ENCODE measurements at regions not wholly inside any gene's neighbourhood (a gene's known extent, or its start where the extent isn't known, plus 50 kb on each side); places are given as distances from the start of the nearest gene placed in this dataset.

- WGBS: 81% methylated on average over 7 of the region's 7 CpGs
- peaks cover 5 to 32% of the 10 kb centered on the region in 2 donors for H3K4me1 ChIP-seq (ENCODE audit: control insufficient read depth in 2 of 2, insufficient read depth in 2 of 2, low read length in 2 of 2)
- peaks cover 0 to 7% of the 10 kb centered on the region in 2 donors for H3K9me3 ChIP-seq (ENCODE audit: control insufficient read depth in 2 of 2, insufficient read depth in 1 of 2, low read length in 1 of 2)
- no peak overlapping the region for H3K27ac ChIP-seq (ENCODE audit: low read depth in 1 of 2, low read length in 1 of 2)
- H3K27me3 ChIP-seq (ENCODE audit: control insufficient read depth in 2 of 2, insufficient read depth in 1 of 2, low read length in 1 of 2): no peaks in the 10 kb centered on the region
- H3K36me3 ChIP-seq (ENCODE audit: control insufficient read depth in 2 of 2, insufficient read depth in 2 of 2, low read length in 1 of 2): no peaks in the 10 kb centered on the region
- no peak overlapping the region for H3K4me3 ChIP-seq (ENCODE audit: low read length in 2 of 2)
- DNase-seq (ENCODE audit: low read depth in 6 of 9, low spot score in 9 of 9): no peak
Observed at GRCh38 chr14:65226824-65227604, 124.7 kb upstream of the MAX start.

- WGBS: 94% methylated on average over 2 of the region's 2 CpGs
- H3K4me1 ChIP-seq (ENCODE audit: control insufficient read depth in 2 of 2, insufficient read depth in 2 of 2, low read length in 2 of 2): peaks cover 5 to 23% of the 10 kb centered on the region in 2 donors
Observed at GRCh38 chr14:65228436-65228835, 126.1 kb upstream of the MAX start.

DNA sequence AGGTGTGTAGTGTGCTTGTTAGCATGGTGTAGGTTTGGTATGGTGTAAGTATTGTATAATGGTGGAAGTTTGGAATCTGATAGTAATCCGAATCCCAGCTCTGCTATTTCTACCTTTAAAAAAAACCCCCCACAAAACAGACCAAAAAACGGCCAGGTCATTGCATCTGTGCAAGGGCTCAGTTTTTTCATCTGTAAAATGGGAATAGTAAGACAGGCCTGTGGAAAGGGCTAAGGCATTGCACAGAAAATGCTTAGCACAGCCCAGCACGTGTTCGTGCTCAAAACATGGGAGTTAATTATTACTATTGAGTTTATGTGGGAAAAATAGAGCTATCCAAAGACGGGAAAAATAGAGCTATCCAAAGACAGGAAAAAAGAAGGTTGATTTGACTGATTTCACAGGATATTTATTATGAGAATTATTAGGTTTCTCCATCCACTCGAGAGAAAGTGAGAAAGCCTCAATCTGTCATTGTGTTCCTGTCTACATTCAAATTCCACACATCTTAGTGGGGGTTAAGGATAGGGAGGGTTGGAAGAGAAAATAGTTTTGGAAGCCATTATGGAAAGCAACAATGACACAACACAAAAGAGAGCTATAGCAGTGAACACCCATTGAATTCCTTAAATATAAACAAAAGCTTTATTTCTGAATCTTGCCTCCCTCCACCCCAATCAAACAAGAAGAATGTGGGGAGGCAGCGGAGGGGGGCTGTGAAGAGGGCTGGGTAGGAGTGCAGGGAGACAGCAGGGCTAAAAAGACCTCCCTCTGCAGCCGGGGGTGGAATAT, 126.8 kb upstream of the MAX start:
- DNase-seq (ENCODE audit: low read depth in 6 of 9, low spot score in 9 of 9): no peak
- Histone ChIP-seq H3K9me3 (ENCODE audit: control insufficient read depth in 2 of 2, insufficient read depth in 1 of 2, low read length in 1 of 2) (peaks cover 0 to 7% of the 10 kb centered on the region in 2 donors), H3K27me3 (ENCODE audit: control insufficient read depth in 2 of 2, insufficient read depth in 1 of 2, low read length in 1 of 2) (no peaks in the 10 kb centered on the region), H3K4me3 (ENCODE audit: low read length in 2 of 2) (peak overlapping the region; percentile 32 to 55), H3K4me1 (ENCODE audit: control insufficient read depth in 2 of 2, insufficient read depth in 2 of 2, low read length in 2 of 2) (peaks cover 5 to 23% of the 10 kb centered on the region in 2 donors), H3K36me3 (ENCODE audit: control insufficient read depth in 2 of 2, insufficient read depth in 2 of 2, low read length in 1 of 2) (no peaks in the 10 kb centered on the region), H3K27ac (ENCODE audit: low read depth in 1 of 2, low read length in 1 of 2) (peak overlapping the region; percentile 58 to 73)
- 88% methylated on average over 8 of the region's 8 CpGs for WGBS

More at GRCh38 chr14:65228436-65228835, 126.1 kb upstream of the MAX start:
- Histone ChIP-seq H3K27ac (ENCODE audit: low read depth in 1 of 2, low read length in 1 of 2) (no peak overlapping the region), H3K4me3 (ENCODE audit: low read length in 2 of 2) (no peak overlapping the region), H3K27me3 (ENCODE audit: control insufficient read depth in 2 of 2, insufficient read depth in 1 of 2, low read length in 1 of 2) (no peaks in the 10 kb centered on the region), H3K36me3 (ENCODE audit: control insufficient read depth in 2 of 2, insufficient read depth in 2 of 2, low read length in 1 of 2) (no peaks in the 10 kb centered on the region), H3K9me3 (ENCODE audit: control insufficient read depth in 2 of 2, insufficient read depth in 1 of 2, low read length in 1 of 2) (peaks cover 0 to 7% of the 10 kb centered on the region in 2 donors)
- DNase-seq (ENCODE audit: low read depth in 6 of 9, low spot score in 9 of 9): no peak

DNA sequence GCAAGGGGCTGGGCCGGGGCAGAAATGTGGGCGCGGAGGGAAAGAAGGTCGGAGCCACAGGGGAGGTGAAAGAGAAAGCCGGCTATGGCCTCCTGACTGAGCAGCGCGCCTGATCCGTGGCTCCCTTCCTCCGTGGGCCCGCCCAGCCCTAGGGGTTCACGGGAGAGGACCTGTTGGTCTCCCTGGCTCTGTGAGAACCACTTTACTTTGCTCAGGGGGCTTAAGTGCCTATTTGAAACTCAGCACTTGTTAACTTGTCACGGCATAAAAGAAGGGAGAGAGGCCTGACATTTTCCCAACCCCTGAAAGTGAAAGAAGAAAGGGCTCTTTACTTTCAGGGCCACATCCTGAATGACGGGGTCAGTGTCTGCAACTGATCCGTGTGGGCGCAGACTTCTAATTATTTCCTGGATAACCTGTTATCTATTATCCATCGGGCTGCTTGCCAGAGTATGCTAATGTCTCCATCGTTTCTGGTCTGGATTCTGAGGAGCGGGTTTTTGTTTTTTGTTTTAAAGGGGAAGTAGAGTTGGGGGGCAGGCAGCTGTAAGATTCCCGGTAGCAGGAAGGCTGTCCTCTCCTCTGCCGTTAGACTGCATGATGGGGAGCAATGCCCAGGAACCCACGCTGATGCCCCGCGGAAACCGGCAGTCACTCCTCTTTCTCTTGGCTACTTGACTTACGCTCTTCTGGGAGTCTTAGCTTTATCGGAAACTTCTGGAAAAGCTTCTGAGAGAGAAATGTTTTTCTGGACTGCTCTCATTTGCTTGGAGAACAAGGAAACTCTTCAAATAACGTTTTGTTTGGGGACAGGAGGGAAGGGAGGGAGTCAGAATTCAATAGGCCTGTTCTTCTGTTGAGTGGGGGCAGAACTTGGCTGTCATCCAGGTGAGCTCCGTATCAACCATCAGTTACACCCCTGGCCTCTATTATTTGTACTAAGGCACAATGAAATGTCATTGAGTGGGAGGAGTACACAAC, 127.7 kb upstream of the MAX start:
- peak in 1 of 9 donors; percentile 70 for DNase-seq (ENCODE audit: low read depth in 6 of 9, low spot score in 9 of 9)
- peak overlapping the region; percentile 32 to 55 for H3K4me3 ChIP-seq (ENCODE audit: low read length in 2 of 2)

DNA sequence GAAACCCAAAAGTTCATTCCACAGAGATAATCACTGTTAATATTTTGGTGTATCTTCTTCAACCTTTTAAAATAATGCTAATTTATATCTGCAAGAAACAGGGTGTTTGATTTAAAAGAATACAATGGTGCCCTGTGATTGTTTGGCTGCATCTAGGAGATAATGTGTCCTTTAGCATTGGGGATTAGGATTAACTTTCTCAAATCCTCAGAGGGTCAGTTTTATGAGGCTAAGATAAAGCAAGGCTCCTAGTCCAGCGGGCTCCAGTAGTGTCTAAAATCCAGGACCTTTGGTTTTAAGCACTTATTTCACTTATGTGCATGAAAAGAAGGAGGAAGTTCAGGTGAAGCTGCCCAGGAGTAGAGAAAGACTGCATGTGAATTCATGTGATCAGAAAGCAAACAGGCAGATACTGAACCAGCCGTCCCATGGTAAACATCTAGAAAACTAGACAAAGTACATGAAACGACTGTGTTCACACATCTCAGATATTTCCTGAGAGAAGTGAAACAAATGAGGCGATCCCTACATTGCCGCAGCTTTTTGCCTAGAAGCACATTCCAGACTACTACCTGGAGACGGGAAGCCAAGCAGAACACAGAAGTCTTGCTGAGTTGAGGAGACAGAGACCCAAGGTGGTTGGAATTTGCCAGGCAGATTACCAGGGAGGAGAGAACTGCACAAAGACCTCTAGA, 129.1 kb upstream of the MAX start:
- Histone ChIP-seq H3K27ac (ENCODE audit: low read depth in 1 of 2, low read length in 1 of 2) (no peak overlapping the region), H3K27me3 (ENCODE audit: control insufficient read depth in 2 of 2, insufficient read depth in 1 of 2, low read length in 1 of 2) (no peaks in the 10 kb centered on the region), H3K4me1 (ENCODE audit: control insufficient read depth in 2 of 2, insufficient read depth in 2 of 2, low read length in 2 of 2) (peaks cover 2 to 12% of the 10 kb centered on the region in 2 donors), H3K4me3 (ENCODE audit: low read length in 2 of 2) (no peak overlapping the region), H3K9me3 (ENCODE audit: control insufficient read depth in 2 of 2, insufficient read depth in 1 of 2, low read length in 1 of 2) (no peaks in the 10 kb centered on the region), H3K36me3 (ENCODE audit: control insufficient read depth in 2 of 2, insufficient read depth in 2 of 2, low read length in 1 of 2) (no peaks in the 10 kb centered on the region)
- WGBS: 93% methylated on average over 6 of the region's 6 CpGs
- no peak for DNase-seq (ENCODE audit: low read depth in 6 of 9, low spot score in 9 of 9)

More for the DNA sequence above, 127.7 kb upstream of the MAX start:
- H3K36me3 ChIP-seq (ENCODE audit: control insufficient read depth in 2 of 2, insufficient read depth in 2 of 2, low read length in 1 of 2): no peaks in the 10 kb centered on the region
- peak overlapping the region; percentile 58 to 73 for H3K27ac ChIP-seq (ENCODE audit: low read depth in 1 of 2, low read length in 1 of 2)
- WGBS: 33% methylated on average over 28 of the region's 28 CpGs
- no peaks in the 10 kb centered on the region for H3K27me3 ChIP-seq (ENCODE audit: control insufficient read depth in 2 of 2, insufficient read depth in 1 of 2, low read length in 1 of 2)
- H3K9me3 ChIP-seq (ENCODE audit: control insufficient read depth in 2 of 2, insufficient read depth in 1 of 2, low read length in 1 of 2): peaks cover 0 to under 1% of the 10 kb centered on the region in 2 donors
- peaks cover 2 to 17% of the 10 kb centered on the region in 2 donors for H3K4me1 ChIP-seq (ENCODE audit: control insufficient read depth in 2 of 2, insufficient read depth in 2 of 2, low read length in 2 of 2)

- no peaks in the 10 kb centered on the region for H3K36me3 ChIP-seq (ENCODE audit: control insufficient read depth in 2 of 2, insufficient read depth in 2 of 2, low read length in 1 of 2)
- H3K4me3 ChIP-seq (ENCODE audit: low read length in 2 of 2): no peak overlapping the region
- peaks cover 0 to 6% of the 10 kb centered on the region in 2 donors for H3K4me1 ChIP-seq (ENCODE audit: control insufficient read depth in 2 of 2, insufficient read depth in 2 of 2, low read length in 2 of 2)
- H3K27me3 ChIP-seq (ENCODE audit: control insufficient read depth in 2 of 2, insufficient read depth in 1 of 2, low read length in 1 of 2): no peaks in the 10 kb centered on the region
- no peak for DNase-seq (ENCODE audit: low read depth in 6 of 9, low spot score in 9 of 9)
- WGBS: 96% methylated on average over 5 of the region's 5 CpGs
- H3K27ac ChIP-seq (ENCODE audit: low read depth in 1 of 2, low read length in 1 of 2): no peak overlapping the region
- H3K9me3 ChIP-seq (ENCODE audit: control insufficient read depth in 2 of 2, insufficient read depth in 1 of 2, low read length in 1 of 2): no peaks in the 10 kb centered on the region
Observed at GRCh38 chr14:65234752-65235361, 132.5 kb upstream of the MAX start.

DNA sequence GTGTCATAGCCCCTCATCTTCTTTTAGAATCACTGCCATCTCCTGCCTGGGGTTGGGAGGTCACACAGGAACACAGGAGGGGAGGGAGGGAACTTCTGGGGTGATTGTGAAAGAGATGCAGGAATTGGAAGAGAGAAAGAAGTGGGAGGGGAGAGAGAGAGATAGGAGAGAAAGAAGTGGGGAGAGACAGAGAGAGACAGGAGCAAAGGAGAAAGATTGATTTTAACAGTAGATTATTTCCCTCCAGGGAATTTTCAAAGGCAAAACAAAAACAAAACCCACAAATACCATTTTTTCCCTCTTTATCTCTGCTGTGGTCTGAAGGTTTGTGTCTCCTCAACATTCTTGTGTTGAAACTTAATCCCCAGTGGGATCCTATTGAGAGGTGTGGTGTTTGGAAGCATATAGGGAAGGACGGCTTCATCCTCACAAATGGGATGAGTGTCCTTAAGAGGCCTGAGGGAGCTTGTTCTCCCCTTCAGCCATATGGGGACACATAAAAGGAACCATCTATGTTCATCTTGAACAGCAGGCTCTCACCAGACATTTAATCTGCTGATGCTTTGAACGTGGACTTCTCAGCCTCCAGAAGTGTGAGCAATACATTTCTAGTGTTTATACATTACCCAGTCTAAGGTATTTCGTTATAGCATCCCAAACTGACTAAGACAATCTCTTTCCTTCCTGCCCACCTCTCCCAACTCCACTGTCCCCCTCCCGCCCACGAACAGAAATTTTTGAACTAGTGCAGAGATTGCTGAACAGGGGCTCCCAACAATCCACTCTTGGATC, 134.9 kb upstream of the MAX start:
- no peak for DNase-seq (ENCODE audit: low read depth in 6 of 9, low spot score in 9 of 9)
- Histone ChIP-seq H3K4me1 (ENCODE audit: control insufficient read depth in 2 of 2, insufficient read depth in 2 of 2, low read length in 2 of 2) (peaks cover 0 to 2% of the 10 kb centered on the region in 2 donors), H3K9me3 (ENCODE audit: control insufficient read depth in 2 of 2, insufficient read depth in 1 of 2, low read length in 1 of 2) (no peaks in the 10 kb centered on the region), H3K27ac (ENCODE audit: low read depth in 1 of 2, low read length in 1 of 2) (no peak overlapping the region), H3K36me3 (ENCODE audit: control insufficient read depth in 2 of 2, insufficient read depth in 2 of 2, low read length in 1 of 2) (no peaks in the 10 kb centered on the region), H3K4me3 (ENCODE audit: low read length in 2 of 2) (no peak overlapping the region), H3K27me3 (ENCODE audit: control insufficient read depth in 2 of 2, insufficient read depth in 1 of 2, low read length in 1 of 2) (no peaks in the 10 kb centered on the region)
- WGBS: 93% methylated on average over 5 of the region's 5 CpGs

All from thymus (tissue), 11 donors.